ENCODE measurements at regions not wholly inside any gene's neighbourhood (a gene's known extent, or its start where the extent isn't known, plus 50 kb on each side); places are given as distances from the start of the nearest gene placed in this dataset.
"Not testable (repeated sequence)": the region's sequence is repeated elsewhere in the genome, so short reads cannot be mapped to it uniquely, and the experiment has no call there.

DNA sequence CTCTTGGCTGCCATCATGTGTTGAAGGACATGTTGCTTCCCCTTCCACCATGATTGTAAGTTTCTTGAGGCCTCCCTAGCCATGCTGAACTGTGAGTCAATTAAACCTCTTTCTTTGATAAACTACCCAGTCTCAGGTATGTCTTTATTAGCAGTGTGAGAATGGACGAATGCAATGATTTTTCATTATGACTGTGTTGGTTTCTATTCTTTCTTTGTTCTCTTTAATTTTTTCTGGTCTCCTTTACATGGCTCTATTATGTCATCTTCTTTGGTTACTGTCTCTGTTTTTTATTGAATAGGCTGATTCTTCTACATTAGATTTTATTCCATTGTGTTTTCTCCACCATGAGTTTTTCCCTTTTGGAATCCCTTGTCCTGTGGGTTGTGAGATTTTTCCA lies 840.6 kb downstream of the TRAM1L1 start:
- DNase-seq (ENCODE audit: low read depth), result no peak
- no peak overlapping the region for H3K4me3 ChIP-seq (ENCODE audit: low read depth, low read length)
- TF ChIP-seq, protein P1, sequence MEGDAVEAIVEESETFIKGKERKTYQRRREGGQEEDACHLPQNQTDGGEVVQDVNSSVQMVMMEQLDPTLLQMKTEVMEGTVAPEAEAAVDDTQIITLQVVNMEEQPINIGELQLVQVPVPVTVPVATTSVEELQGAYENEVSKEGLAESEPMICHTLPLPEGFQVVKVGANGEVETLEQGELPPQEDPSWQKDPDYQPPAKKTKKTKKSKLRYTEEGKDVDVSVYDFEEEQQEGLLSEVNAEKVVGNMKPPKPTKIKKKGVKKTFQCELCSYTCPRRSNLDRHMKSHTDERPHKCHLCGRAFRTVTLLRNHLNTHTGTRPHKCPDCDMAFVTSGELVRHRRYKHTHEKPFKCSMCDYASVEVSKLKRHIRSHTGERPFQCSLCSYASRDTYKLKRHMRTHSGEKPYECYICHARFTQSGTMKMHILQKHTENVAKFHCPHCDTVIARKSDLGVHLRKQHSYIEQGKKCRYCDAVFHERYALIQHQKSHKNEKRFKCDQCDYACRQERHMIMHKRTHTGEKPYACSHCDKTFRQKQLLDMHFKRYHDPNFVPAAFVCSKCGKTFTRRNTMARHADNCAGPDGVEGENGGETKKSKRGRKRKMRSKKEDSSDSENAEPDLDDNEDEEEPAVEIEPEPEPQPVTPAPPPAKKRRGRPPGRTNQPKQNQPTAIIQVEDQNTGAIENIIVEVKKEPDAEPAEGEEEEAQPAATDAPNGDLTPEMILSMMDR (conservative IDR thresholded peaks at IDR 0.05; ENCODE audit: low read depth, low read length), result no peak

DNA sequence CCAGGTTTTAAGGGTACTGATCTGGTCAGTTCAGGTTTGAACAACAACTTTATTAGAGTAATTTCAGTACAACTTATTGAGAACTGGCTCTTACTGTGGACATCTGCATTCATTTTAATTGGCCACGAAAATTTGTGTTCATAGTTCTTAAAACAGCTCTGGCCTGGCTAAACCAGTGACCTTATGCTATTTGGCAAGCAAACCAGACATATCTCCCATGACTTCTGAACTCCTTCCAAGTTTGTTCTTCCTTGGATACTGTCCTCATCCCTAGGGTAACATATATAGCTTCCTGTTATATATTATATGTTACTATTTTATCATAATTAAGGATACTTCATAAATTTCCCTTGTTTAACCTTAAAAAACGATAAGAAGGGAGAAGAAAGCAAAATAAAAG lies 841.9 kb downstream of the TRAM1L1 start:
- TF ChIP-seq, protein P1 (conservative IDR thresholded peaks at IDR 0.05; ENCODE audit: low read depth, low read length), result no peak
- H3K4me3 ChIP-seq (ENCODE audit: low read depth, low read length), result no peak overlapping the region
- no peak for DNase-seq (ENCODE audit: low read depth)

DNA sequence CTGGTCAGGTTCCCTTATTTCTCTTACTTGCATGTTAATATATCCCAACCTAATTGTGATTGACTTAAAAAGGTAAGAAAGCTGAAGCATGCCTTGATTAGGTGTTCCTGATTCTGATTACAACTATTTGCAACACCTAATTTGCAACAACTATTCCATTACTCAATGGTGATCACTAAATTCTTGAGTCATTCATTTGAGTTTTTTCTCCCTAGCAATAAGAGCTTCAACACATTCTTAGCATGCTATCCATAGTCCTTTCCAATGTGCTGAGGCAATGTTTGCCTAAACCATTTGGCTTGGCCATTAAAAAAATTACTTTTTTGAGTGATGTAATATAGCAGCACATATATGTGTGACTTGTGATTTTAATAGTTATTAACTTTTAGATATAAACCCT lies 851.4 kb downstream of the TRAM1L1 start:
- no peak for DNase-seq (ENCODE audit: low read depth)
- TF ChIP-seq, protein P1 (conservative IDR thresholded peaks at IDR 0.05; ENCODE audit: low read depth, low read length), result no peak
- H3K4me3 ChIP-seq (ENCODE audit: low read depth, low read length), result no peak overlapping the region

DNA sequence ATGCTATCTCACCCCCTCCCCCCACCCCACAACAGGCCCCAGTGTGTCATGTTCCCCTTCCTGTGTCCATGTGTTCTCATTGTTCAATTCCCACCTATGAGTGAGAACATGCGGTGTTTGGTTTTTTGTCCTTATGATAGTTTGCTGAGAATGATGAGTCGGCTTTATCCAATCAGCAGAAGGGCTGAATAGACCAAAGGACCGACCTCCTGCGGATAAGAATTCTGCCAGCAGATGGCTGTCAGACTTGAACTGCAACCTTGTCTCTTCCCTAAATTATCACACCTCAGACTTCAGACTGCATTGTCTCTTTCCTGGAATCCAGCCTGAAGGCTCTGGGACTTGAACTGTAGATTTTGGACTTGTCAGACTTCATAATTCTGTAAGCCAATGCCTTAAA lies 853.4 kb downstream of the TRAM1L1 start:
- not testable (repeated sequence) for H3K4me3 ChIP-seq (ENCODE audit: low read depth, low read length); DNase-seq (ENCODE audit: low read depth)

DNA sequence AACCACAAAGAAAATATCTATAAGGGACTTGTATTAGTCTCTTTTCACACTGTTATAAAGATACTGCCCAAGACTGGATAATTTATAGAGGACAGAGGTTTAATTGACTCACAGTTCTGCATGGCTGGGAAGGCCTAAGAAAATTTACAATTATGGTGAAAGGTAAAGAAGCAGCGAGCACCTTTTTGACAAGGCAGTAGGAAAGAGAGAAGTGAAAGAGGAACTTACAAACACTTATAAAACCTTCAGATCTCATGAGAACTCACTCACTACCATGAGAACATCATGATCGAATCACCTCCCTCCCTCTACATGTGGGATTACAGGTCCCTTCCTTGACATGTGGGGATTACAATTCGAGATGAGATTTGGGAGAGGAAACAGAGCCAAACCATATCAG lies 856.0 kb downstream of the TRAM1L1 start:
- no peak overlapping the region for H3K4me3 ChIP-seq (ENCODE audit: low read depth, low read length)
- DNase-seq (ENCODE audit: low read depth), result no peak
- TF ChIP-seq, protein P1 (conservative IDR thresholded peaks at IDR 0.05; ENCODE audit: low read depth, low read length), result no peak

DNA sequence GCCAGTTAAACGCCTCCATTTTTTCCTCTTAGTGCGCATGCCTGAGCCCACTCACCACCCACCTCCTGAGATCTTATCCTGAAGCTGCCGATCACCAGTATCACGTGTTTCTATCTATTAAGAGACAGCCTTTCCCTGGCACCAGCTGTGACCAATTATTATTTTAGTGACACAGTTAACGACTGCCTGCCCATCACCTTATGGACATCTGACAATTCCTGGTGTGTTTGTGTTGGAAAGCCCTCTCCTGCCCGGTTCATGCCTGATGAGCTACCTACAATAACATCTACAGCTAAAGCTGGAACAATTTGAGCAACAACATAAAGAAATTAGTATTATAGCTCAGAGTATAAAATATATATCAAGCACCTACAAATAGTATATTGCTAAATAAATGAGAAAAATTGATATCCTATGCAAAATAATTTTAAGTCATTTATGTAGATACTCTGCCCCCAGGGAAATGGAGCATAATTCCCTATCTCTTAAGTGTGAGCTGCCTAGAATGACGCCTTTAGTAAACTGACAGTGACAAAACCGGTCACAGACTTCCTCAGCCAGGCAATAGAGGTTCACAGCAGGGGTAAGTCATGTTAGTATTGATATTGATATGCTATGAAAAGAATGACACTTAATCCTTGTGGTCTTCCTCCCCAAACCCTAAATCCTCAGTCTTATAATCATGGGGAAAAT lies 862.2 kb downstream of the TRAM1L1 start:
- H3K4me3 ChIP-seq (ENCODE audit: low read depth, low read length), result no peak overlapping the region
- no peak for DNase-seq (ENCODE audit: low read depth)
- TF ChIP-seq, protein P1 (conservative IDR thresholded peaks at IDR 0.05; ENCODE audit: low read depth, low read length), result no peak

DNA sequence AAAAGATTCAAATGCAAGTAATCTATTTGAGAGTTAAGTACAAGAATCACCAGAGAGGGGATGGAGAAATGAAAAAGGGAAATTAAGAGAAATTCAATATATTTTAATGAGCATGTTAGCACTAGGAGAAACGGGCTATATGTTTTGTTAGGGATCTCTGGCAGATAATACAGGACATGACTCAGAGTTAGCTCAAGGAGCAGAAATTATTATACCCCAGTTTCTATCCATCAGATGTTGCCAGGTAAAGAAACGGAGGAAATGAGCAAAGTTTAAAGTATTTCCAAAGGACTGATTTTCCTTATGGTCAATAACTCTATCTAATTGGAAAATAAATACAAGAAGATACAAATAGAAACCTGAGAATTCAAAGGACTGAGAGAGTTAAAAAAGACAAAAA lies 867.6 kb downstream of the TRAM1L1 start:
- no peak overlapping the region for H3K4me3 ChIP-seq (ENCODE audit: low read depth, low read length)
- TF ChIP-seq, protein P1 (conservative IDR thresholded peaks at IDR 0.05; ENCODE audit: low read depth, low read length), result no peak
- DNase-seq (ENCODE audit: low read depth), result no peak

Measured in epithelial cell of proximal tubule (primary cell).